A549 (cell line): ENCODE measurements at regions not wholly inside any gene's neighbourhood (a gene's known extent, or its start where the extent isn't known, plus 50 kb on each side); places are given as distances from the start of the nearest gene placed in this dataset.

Experiments used
- BCL3 ChIP-seq: fragments of >200 bp; sonication (Bioruptor Twin); formaldehyde crosslinking; IDR thresholded peaks from 3 replicates; pipeline ENCODE4 v1.6.1; 2016
- CEBPB ChIP-seq, 2 experiments: fragments of >200 bp in 1 of 2; sonication (Bioruptor Twin) in 1 of 2; formaldehyde crosslinking in 1 of 2; IDR thresholded peaks; 2 replicates each; pipeline ENCODE4 v1.6.1; 2012 to 2016
- CTCF ChIP-seq: fragments of >200 bp; sonication (Bioruptor Twin); formaldehyde crosslinking; IDR thresholded peaks from 3 replicates; pipeline ENCODE4 v1.5.1; 2016
- EP300 ChIP-seq, 2 experiments: fragments of >200 bp; sonication (Bioruptor Twin); formaldehyde crosslinking; IDR thresholded peaks; 2 replicates in 1 of 2; 3 replicates in 1 of 2; pipeline ENCODE4 v1.6.1; 2016 to 2017
- MAFK ChIP-seq: fragments of 450-650 bp; IDR thresholded peaks from 2 replicates; pipeline ENCODE4 v1.6.1; 2014; ENCODE audit not compliant: partially characterized antibody
- MAX ChIP-seq: IDR thresholded peaks from 2 replicates; pipeline ENCODE4 v1.6.1; 2012
- MYC ChIP-seq: IDR thresholded peaks from 2 replicates; pipeline ENCODE4 v1.6.1; 2012; ENCODE audit warnings: mild to moderate bottlenecking, inconsistent platforms, low read length, improper control_type of control experiment, borderline replicate concordance
- PBX3 ChIP-seq: IDR thresholded peaks from 2 replicates; pipeline ENCODE4 v1.6.1; 2012
- POLR2A ChIP-seq: IDR thresholded peaks from 2 replicates; pipeline ENCODE4 v1.6.1; 2012; ENCODE audit warnings: mild to moderate bottlenecking, low read length
- RFX5 ChIP-seq: fragments of 450-650 bp; IDR thresholded peaks from 2 replicates; pipeline ENCODE4 v1.7.1; 2014; ENCODE audit warnings: antibody characterized with exemption, mild to moderate bottlenecking, moderate library complexity
- SMC3 ChIP-seq: fragments of >200 bp; sonication (Bioruptor Twin); formaldehyde crosslinking; IDR thresholded peaks from 3 replicates; pipeline ENCODE4 v1.6.1; 2018; ENCODE audit warnings: inconsistent platforms
- TP53 ChIP-seq: fragments of 250-450 bp; sonication (Bioruptor Pico); IDR thresholded peaks from 2 replicates; pipeline ENCODE4 v1.5.0; 2021; ENCODE audit warnings: mild to moderate bottlenecking, moderate library complexity
- ZFP36 ChIP-seq: fragments of 450-650 bp; IDR thresholded peaks from 2 replicates; pipeline ENCODE4 v1.6.1; 2014; ENCODE audit warnings: borderline replicate concordance; ENCODE audit not compliant: partially characterized antibody

- no peak for TF ChIP-seq POLR2A
- no peak for TF ChIP-seq TP53 (CRISPR knock-in tag)
- no peak for TF ChIP-seq ZFP36
- TF ChIP-seq EP300 (IDR thresholded peaks at IDR 0.05): no peak
- no peak for TF ChIP-seq CEBPB (IDR thresholded peaks at IDR 0.05)
- TF ChIP-seq MAX: no peak
- TF ChIP-seq CTCF: no peak
- no peak for TF ChIP-seq MYC
- no peak for TF ChIP-seq MAFK
- TF ChIP-seq BCL3: no peak
- no peak for TF ChIP-seq PBX3
- TF ChIP-seq RFX5: no peak
- TF ChIP-seq SMC3: no peak
These were observed 991.6 kb downstream of the FAT4 start for GRCh38 chr4:126306152-126306869.
